ENCODE measurements at regions not wholly inside any gene's neighbourhood (a gene's known extent, or its start where the extent isn't known, plus 50 kb on each side); places are given as distances from the start of the nearest gene placed in this dataset.

- TF ChIP-seq, protein P1, sequence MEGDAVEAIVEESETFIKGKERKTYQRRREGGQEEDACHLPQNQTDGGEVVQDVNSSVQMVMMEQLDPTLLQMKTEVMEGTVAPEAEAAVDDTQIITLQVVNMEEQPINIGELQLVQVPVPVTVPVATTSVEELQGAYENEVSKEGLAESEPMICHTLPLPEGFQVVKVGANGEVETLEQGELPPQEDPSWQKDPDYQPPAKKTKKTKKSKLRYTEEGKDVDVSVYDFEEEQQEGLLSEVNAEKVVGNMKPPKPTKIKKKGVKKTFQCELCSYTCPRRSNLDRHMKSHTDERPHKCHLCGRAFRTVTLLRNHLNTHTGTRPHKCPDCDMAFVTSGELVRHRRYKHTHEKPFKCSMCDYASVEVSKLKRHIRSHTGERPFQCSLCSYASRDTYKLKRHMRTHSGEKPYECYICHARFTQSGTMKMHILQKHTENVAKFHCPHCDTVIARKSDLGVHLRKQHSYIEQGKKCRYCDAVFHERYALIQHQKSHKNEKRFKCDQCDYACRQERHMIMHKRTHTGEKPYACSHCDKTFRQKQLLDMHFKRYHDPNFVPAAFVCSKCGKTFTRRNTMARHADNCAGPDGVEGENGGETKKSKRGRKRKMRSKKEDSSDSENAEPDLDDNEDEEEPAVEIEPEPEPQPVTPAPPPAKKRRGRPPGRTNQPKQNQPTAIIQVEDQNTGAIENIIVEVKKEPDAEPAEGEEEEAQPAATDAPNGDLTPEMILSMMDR (IDR thresholded peaks at IDR 0.05), result no peak
- TF ChIP-seq POLR2A (IDR thresholded peaks at IDR 0.05), result no peak
Observed at GRCh38 chr20:20933142-20933958, 172.8 kb downstream of the LINC00237 start.

Measured in adrenal gland (tissue), 5 donors.